Stimulated activated CD8-positive, alpha-beta memory T cell treated with anti-CD3 and anti-CD28 coated beads, Interleukin-7, amount 100 ng/mL, for 24 hours (primary cell): ENCODE measurements at regions not wholly inside any gene's neighbourhood (a gene's known extent, or its start where the extent isn't known, plus 50 kb on each side); places are given as distances from the start of the nearest gene placed in this dataset.

Source experiments
- DNase-seq: peaks from one replicate; pipeline ENCODE4 v3.0.0-alpha.2; 2020; ENCODE audit warnings: low read depth

GRCh38 chr6:170030821-170031471, 259.9 kb downstream of the DLL1 start:
- no peak for DNase-seq

GRCh38 chr6:170030284-170030815, 260.5 kb downstream of the DLL1 start:
- DNase-seq: no peak

GRCh38 chr6:170029416-170030283, 261.2 kb downstream of the DLL1 start:
- DNase-seq: no peak

GRCh38 chr6:170028629-170029345, 262.1 kb downstream of the DLL1 start:
- DNase-seq: no peak

GRCh38 chr6:170027647-170028043, 263.2 kb downstream of the DLL1 start:
- no peak for DNase-seq

GRCh38 chr6:170026751-170027646, 263.9 kb downstream of the DLL1 start:
- DNase-seq: no peak

- no peak for DNase-seq
Observed at GRCh38 chr6:170025935-170026750, 264.7 kb downstream of the DLL1 start.

GRCh38 chr6:170025341-170025911, 265.5 kb downstream of the DLL1 start:
- no peak for DNase-seq

- no peak for DNase-seq
Observed at GRCh38 chr6:170024940-170025339, 265.9 kb downstream of the DLL1 start.

GRCh38 chr6:170023620-170024521, 267.0 kb downstream of the DLL1 start:
- DNase-seq: no peak

- DNase-seq: no peak
Observed at GRCh38 chr6:170022827-170023619, 267.9 kb downstream of the DLL1 start.

- DNase-seq: no peak
Observed at GRCh38 chr6:170022291-170022722, 268.6 kb downstream of the DLL1 start.

GRCh38 chr6:170021579-170021978, 269.3 kb downstream of the DLL1 start:
- DNase-seq: no peak

GRCh38 chr6:170019818-170020583, 268.6 kb downstream of the ERMARD start:
- DNase-seq: no peak

GRCh38 chr6:170018936-170019817, 267.8 kb downstream of the ERMARD start:
- DNase-seq: no peak

GRCh38 chr6:170018422-170018935, 267.1 kb downstream of the ERMARD start:
- DNase-seq: no peak
